H1 (cell line): ENCODE measurements at regions not wholly inside any gene's neighbourhood (a gene's known extent, or its start where the extent isn't known, plus 50 kb on each side); places are given as distances from the start of the nearest gene placed in this dataset.

Source experiments
- CTCF ChIA-PET: fragments of 300-600 bp; sonication (Branson Sonifier 250); formaldehyde crosslinking; loops from one replicate; lab custom pipeline; 2021; ENCODE audit not compliant: partially characterized antibody; lab: Charles Lee
- POLR2A ChIA-PET: fragments of 300-600 bp; sonication (Branson Sonifier 250); formaldehyde crosslinking; loops from one replicate; lab custom pipeline; 2021; ENCODE audit warnings: inconsistent platforms; ENCODE audit not compliant: partially characterized antibody; lab: Charles Lee
- DNase-seq, 2 experiments: peaks; one replicate each; pipeline versions ENCODE4 v3.0.0 to v3.0.0-alpha.2; 2010 to 2022; ENCODE audit warnings: low spot score in 2 of 2, low read depth in 1 of 2, mixed read lengths in 1 of 2
- FAIRE-seq: peaks from 2 replicates; lab custom pipeline; 2011; peaks lifted over from hg19 to GRCh38; lab: Jason Lieb, UNC
- H2AFZ ChIP-seq: 2 replicates; pipeline ENCODE4 v1.8.1; 2012; ENCODE audit warnings: low read length, inconsistent platforms
- H2AK5ac ChIP-seq: 2 replicates; pipeline ENCODE4 v1.6.1; 2013; ENCODE audit warnings: low read depth, low read length
- H2BK120ac ChIP-seq: replicated peaks from 2 replicates; pipeline ENCODE3; 2013; ENCODE audit warnings: low read depth, low read length, inconsistent platforms
- H2BK12ac ChIP-seq: 2 replicates; pipeline ENCODE4 v1.6.1; 2013; ENCODE audit warnings: low read depth, low read length
- H2BK15ac ChIP-seq: 2 replicates; pipeline ENCODE4 v1.6.1; 2013; ENCODE audit warnings: low read length
- H2BK20ac ChIP-seq: 2 replicates; pipeline ENCODE4 v1.6.1; 2013; ENCODE audit warnings: low read length
- H2BK5ac ChIP-seq: 2 replicates; pipeline ENCODE4 v1.6.1; 2013; ENCODE audit warnings: low read depth, low read length
- H3K14ac ChIP-seq: 2 replicates; pipeline ENCODE4 v1.6.1; 2013; ENCODE audit warnings: inconsistent platforms; ENCODE audit not compliant: insufficient read length
- H3K18ac ChIP-seq: 2 replicates; pipeline ENCODE4 v1.6.1; 2013; ENCODE audit warnings: low read length; ENCODE audit errors: extremely low read depth
- H3K23ac ChIP-seq: 2 replicates; pipeline ENCODE4 v1.6.1; 2013; ENCODE audit warnings: inconsistent platforms; ENCODE audit not compliant: insufficient read length
- H3K23me2 ChIP-seq: 2 replicates; pipeline ENCODE4 v1.6.1; 2013; ENCODE audit warnings: low read depth, low read length
- H3K27ac ChIP-seq: 2 replicates; pipeline ENCODE4 v1.6.1; 2011; ENCODE audit warnings: low read depth, low read length, inconsistent platforms
- H3K27me3 ChIP-seq, 4 experiments: replicated peaks in 1 of 4; 1 replicate in 1 of 4; 2 replicates in 3 of 4; pipeline versions ENCODE4 v1.6.1 to v1.8.1; 2011 to 2013; ENCODE audit warnings: low read length in 3 of 4, mild to moderate bottlenecking in 3 of 4, inconsistent platforms in 2 of 4, mixed read lengths in 2 of 4, moderate library complexity in 1 of 4; ENCODE audit not compliant: control insufficient read depth in 3 of 4, insufficient read depth in 3 of 4; ENCODE audit errors: extremely low read depth in 1 of 4
- H3K36me3 ChIP-seq, 4 experiments: 2 replicates each; pipeline versions ENCODE4 v1.6.1 to v1.8.1; 2011 to 2013; ENCODE audit warnings: mild to moderate bottlenecking in 4 of 4, low read length in 3 of 4, moderate library complexity in 2 of 4, control low read depth in 1 of 4, inconsistent platforms in 1 of 4; ENCODE audit not compliant: insufficient read depth in 4 of 4, control insufficient read depth in 2 of 4
- H3K4ac ChIP-seq: replicated peaks from 2 replicates; pipeline ENCODE3; 2013; ENCODE audit warnings: low read length, low read depth, mixed read lengths, inconsistent platforms; ENCODE audit not compliant: insufficient read length
- H3K4me1 ChIP-seq, 4 experiments: replicated peaks in 1 of 4; 1 replicate in 1 of 4; 2 replicates in 3 of 4; pipeline versions ENCODE4 v1.6.1 to v1.8.1; 2011 to 2013; ENCODE audit warnings: low read length in 3 of 4, inconsistent platforms in 2 of 4, mixed read lengths in 1 of 4; ENCODE audit not compliant: insufficient read depth in 4 of 4, control insufficient read depth in 3 of 4
- H3K4me2 ChIP-seq, 2 experiments: 2 replicates each; pipeline versions ENCODE4 v1.6.1 to v1.8.1; 2011 to 2013; ENCODE audit warnings: low read depth in 2 of 2, low read length in 2 of 2, control low read depth in 1 of 2, inconsistent platforms in 1 of 2, mild to moderate bottlenecking in 1 of 2; ENCODE audit not compliant: insufficient read depth in 1 of 2
- H3K4me3 ChIP-seq, 4 experiments: fragments of 200-600, 300-600 bp in 1 of 4; sonication (generic), shearing (Covaris generic), sonication (Bioruptor Twin) in 1 of 4; 2 replicates each; pipeline versions ENCODE4 v1.5.1 to v1.8.1; 2011 to 2016; ENCODE audit warnings: low read length in 4 of 4, low read depth in 3 of 4, control low read depth in 2 of 4, inconsistent platforms in 2 of 4, mild to moderate bottlenecking in 2 of 4, mixed read lengths in 1 of 4, moderate library complexity in 1 of 4; ENCODE audit not compliant: insufficient read depth in 2 of 4; ENCODE audit errors: extremely low read depth in 1 of 4
- H3K56ac ChIP-seq: replicated peaks from 2 replicates; pipeline ENCODE3; 2013; ENCODE audit warnings: low read depth, mild to moderate bottlenecking, mixed read lengths, low read length, inconsistent platforms; ENCODE audit not compliant: insufficient read length
- H3K79me1 ChIP-seq: 2 replicates; pipeline ENCODE4 v1.6.1; 2013; ENCODE audit warnings: low read depth, low read length, control low read depth
- H3K79me2 ChIP-seq, 2 experiments: 2 replicates each; pipeline versions ENCODE4 v1.6.1 to v1.8.1; 2012 to 2013; ENCODE audit warnings: low read length in 2 of 2, mild to moderate bottlenecking in 2 of 2, inconsistent platforms in 1 of 2; ENCODE audit not compliant: insufficient read depth in 2 of 2, control insufficient read depth in 1 of 2
- H3K9ac ChIP-seq, 4 experiments: replicated peaks in 1 of 4; 1 replicate in 1 of 4; 2 replicates in 3 of 4; pipeline versions ENCODE4 v1.6.1 to v1.8.1; 2011 to 2013; ENCODE audit warnings: low read depth in 3 of 4, low read length in 3 of 4, control low read depth in 2 of 4, mild to moderate bottlenecking in 2 of 4, moderate library complexity in 2 of 4, inconsistent platforms in 1 of 4; ENCODE audit errors: extremely low read depth in 1 of 4
- H3K9me3 ChIP-seq, 2 experiments: 2 replicates each; pipeline versions ENCODE4 v1.6.1 to v1.8.1; 2012 to 2013; ENCODE audit warnings: mild to moderate bottlenecking in 2 of 2, moderate library complexity in 2 of 2, control low read depth in 1 of 2, inconsistent platforms in 1 of 2, low read depth in 1 of 2, low read length in 1 of 2, mixed read lengths in 1 of 2; ENCODE audit not compliant: insufficient read depth in 2 of 2
- H4K20me1 ChIP-seq, 2 experiments: replicated peaks in 1 of 2; 2 replicates each; pipeline versions ENCODE3 to v1.8.1; 2011 to 2013; ENCODE audit warnings: inconsistent platforms in 2 of 2, low read length in 2 of 2, mild to moderate bottlenecking in 1 of 2; ENCODE audit not compliant: insufficient read depth in 2 of 2, control insufficient read depth in 1 of 2
- H4K5ac ChIP-seq: 2 replicates; pipeline ENCODE4 v1.6.1; 2013; ENCODE audit warnings: low read length, low read depth, mixed read lengths, inconsistent platforms; ENCODE audit not compliant: insufficient read length
- H4K8ac ChIP-seq: 2 replicates; pipeline ENCODE4 v1.8.0; 2013; ENCODE audit warnings: mild to moderate bottlenecking, moderate library complexity, low read length, inconsistent platforms; ENCODE audit not compliant: insufficient read depth; ENCODE audit errors: extremely low read depth
- H4K91ac ChIP-seq: replicated peaks from 2 replicates; pipeline ENCODE3; 2013; ENCODE audit warnings: low read length, mixed read lengths, inconsistent platforms; ENCODE audit not compliant: insufficient read length
- BCL11A ChIP-seq, 2 experiments: IDR thresholded peaks; one replicate each; pipeline ENCODE4 v1.6.1; 2011; ENCODE audit warnings: low read depth in 2 of 2, low read length in 2 of 2, mild to moderate bottlenecking in 2 of 2
- CBX5 ChIP-seq: fragments of 300-800, 300-1000 bp; sonication (generic); IDR thresholded peaks from 2 replicates; pipeline ENCODE4 v1.7.1; 2016; ENCODE audit warnings: antibody characterized with exemption, low read length, low read depth
- CBX8 ChIP-seq: fragments of 300-800, 300-1000 bp; sonication (generic); IDR thresholded peaks from 2 replicates; pipeline ENCODE4 v1.7.1; 2016; ENCODE audit warnings: low read depth, low read length, borderline replicate concordance
- CEBPB ChIP-seq: IDR thresholded peaks from 2 replicates; pipeline ENCODE4 v1.6.1; 2012; ENCODE audit warnings: low read depth, low read length
- CHD1 ChIP-seq: IDR thresholded peaks from 2 replicates; pipeline ENCODE4 v1.6.1; 2012; ENCODE audit warnings: low read depth, low read length, improper control_type of control experiment
- KDM1A ChIP-seq: fragments of 200-600, 300-600 bp; sonication (generic); IDR thresholded peaks from 2 replicates; pipeline ENCODE4 v1.7.1; 2016; ENCODE audit warnings: mild to moderate bottlenecking, low read length, borderline replicate concordance
- RBBP5 ChIP-seq: IDR thresholded peaks from 2 replicates; pipeline ENCODE4 v1.7.1; 2012; ENCODE audit warnings: low read depth, mild to moderate bottlenecking, inconsistent platforms, low read length, moderate library complexity, borderline replicate concordance
- RNF2 ChIP-seq: fragments of 200-900, 300-1000 bp; sonication (generic); IDR thresholded peaks from 2 replicates; pipeline ENCODE4 v1.7.1; 2016; ENCODE audit warnings: borderline replicate concordance, low read depth, mild to moderate bottlenecking, antibody characterized with exemption, low read length; ENCODE audit not compliant: poor library complexity, severe bottlenecking; ENCODE audit errors: missing control alignments
- RXRA ChIP-seq: IDR thresholded peaks from 2 replicates; pipeline ENCODE4 v1.6.1; 2011; ENCODE audit warnings: low read depth, mild to moderate bottlenecking, low read length, moderate library complexity; ENCODE audit not compliant: insufficient read depth
- SIN3A ChIP-seq, 2 experiments: IDR thresholded peaks in 1 of 2; conservative IDR thresholded peaks in 1 of 2; 2 replicates each; pipeline ENCODE4 v1.6.1; 2011 to 2012; ENCODE audit warnings: low read length in 2 of 2, improper control_type of control experiment in 1 of 2, low read depth in 1 of 2, mild to moderate bottlenecking in 1 of 2
- SP2 ChIP-seq: IDR thresholded peaks from 2 replicates; pipeline ENCODE4 v1.6.1; 2012; ENCODE audit warnings: mild to moderate bottlenecking, low read length, inconsistent platforms
- SRF ChIP-seq: IDR thresholded peaks from 2 replicates; pipeline ENCODE4 v1.6.1; 2011; ENCODE audit warnings: mild to moderate bottlenecking, low read depth, low read length, moderate library complexity
- TAF7 ChIP-seq: optimal IDR thresholded peaks from 2 replicates; pipeline ENCODE3; 2011; ENCODE audit warnings: low read depth, mild to moderate bottlenecking, inconsistent platforms, low read length, moderate library complexity, borderline replicate concordance
- TBP ChIP-seq: IDR thresholded peaks from 2 replicates; pipeline ENCODE4 v1.6.1; 2011; ENCODE audit warnings: low read depth, low read length, improper control_type of control experiment
- WGBS, 2 experiments: shearing (Covaris generic) in 1 of 2; methylation state at CpG; one replicate each; pipeline versions ENCODE4 v1.1.6 to v1.1.7; 2013 to 2015; ENCODE audit warnings: low lambda C conversion rate in 2 of 2, mixed read lengths in 2 of 2, inconsistent platforms in 1 of 2, low coverage in 1 of 2, missing lambda C conversion rate in 1 of 2; ENCODE audit not compliant: insufficient replicate concordance in 2 of 2, insufficient coverage in 1 of 2, insufficient read length in 1 of 2; ENCODE audit errors: extremely low coverage in 1 of 2, missing lambda C conversion rate in 1 of 2; 5-methylcytosine and 5-hydroxymethylcytosine counted together

- Histone ChIP-seq H2BK5ac (no peak overlapping the region), H3K79me2 (no peaks in the 10 kb centered on the region), H3K4me1 (no peaks in the 10 kb centered on the region), H4K5ac (no peak overlapping the region), H4K91ac (no peak overlapping the region), H2BK120ac (no peak overlapping the region), H2AK5ac (no peak overlapping the region), H3K56ac (no peak overlapping the region), H3K18ac (no peak overlapping the region), H3K4ac (no peak overlapping the region), H2AFZ (no peak overlapping the region), H3K27ac (no peak overlapping the region), H4K20me1 (no peaks in the 10 kb centered on the region), H3K23me2 (no peaks in the 10 kb centered on the region), H3K9ac (no peak overlapping the region), H2BK12ac (no peak overlapping the region), H3K14ac (no peak overlapping the region), H3K27me3 (no peaks in the 10 kb centered on the region), H3K36me3 (no peaks in the 10 kb centered on the region), H3K4me2 (no peak overlapping the region), H3K9me3 (no peaks in the 10 kb centered on the region), H2BK20ac (no peak overlapping the region), H3K79me1 (no peaks in the 10 kb centered on the region), H3K23ac (no peak overlapping the region), H3K4me3 (no peak overlapping the region), H4K8ac (no peak overlapping the region), H2BK15ac (no peak overlapping the region)
- CTCF ChIA-PET, result no interaction called here
- FAIRE-seq (no peak), DNase-seq (no peak)
- POLR2A ChIA-PET, result no interaction called here
- 88% methylated on average over 3 of the region's 3 CpGs; no CpG with 5 or more reads in 1 of the 2 experiments for WGBS, 2 experiments
- no peak for TF ChIP-seq CBX8
- no peak for TF ChIP-seq SP2
- no peak for TF ChIP-seq SIN3A (conservative IDR thresholded peaks at IDR 0.05 in 1 of 2, IDR thresholded peaks at IDR 0.05 in 1 of 2; ENCODE audit: low read depth in 1 of 2, low read length in 2 of 2)
- TF ChIP-seq RNF2, result no peak
- TF ChIP-seq CBX5, result no peak
- TF ChIP-seq TBP, result no peak
- no peak for TF ChIP-seq SRF
- no peak for TF ChIP-seq CHD1
- no peak for TF ChIP-seq BCL11A (IDR thresholded peaks at IDR 0.05; ENCODE audit: low read depth in 2 of 2, low read length in 2 of 2)
- TF ChIP-seq KDM1A, result no peak
- no peak for TF ChIP-seq CEBPB
- TF ChIP-seq TAF7, result no peak
- TF ChIP-seq RXRA, result no peak
- no peak for TF ChIP-seq RBBP5
Observed at GRCh38 chr10:64601298-64601697, 1080.1 kb downstream of the REEP3 start.
